UCSD-AML1 (cell line): ENCODE measurements at regions not wholly inside any gene's neighbourhood (a gene's known extent, or its start where the extent isn't known, plus 50 kb on each side); places are given as distances from the start of the nearest gene placed in this dataset.

Source experiments
- DNase-seq: peaks from one replicate; lab custom pipeline; 2025; ENCODE audit not compliant: unreplicated experiment; lab: John Stamatoyannopoulos, UW

GRCh38 chr15:70257047-70257446 lies 159.3 kb upstream of the TLE3 start:
- DNase-seq: no peak

GRCh38 chr15:70254311-70254869 lies 156.7 kb upstream of the TLE3 start:
- DNase-seq: no peak

- no peak for DNase-seq
Measured at GRCh38 chr15:70253461-70254156, 155.9 kb upstream of the TLE3 start.

- no peak for DNase-seq
Measured at GRCh38 chr15:70252951-70253320, 155.2 kb upstream of the TLE3 start.

GRCh38 chr15:70252056-70252950 lies 154.6 kb upstream of the TLE3 start:
- DNase-seq: no peak

GRCh38 chr15:70251246-70251990 lies 153.7 kb upstream of the TLE3 start:
- DNase-seq: no peak

DNA sequence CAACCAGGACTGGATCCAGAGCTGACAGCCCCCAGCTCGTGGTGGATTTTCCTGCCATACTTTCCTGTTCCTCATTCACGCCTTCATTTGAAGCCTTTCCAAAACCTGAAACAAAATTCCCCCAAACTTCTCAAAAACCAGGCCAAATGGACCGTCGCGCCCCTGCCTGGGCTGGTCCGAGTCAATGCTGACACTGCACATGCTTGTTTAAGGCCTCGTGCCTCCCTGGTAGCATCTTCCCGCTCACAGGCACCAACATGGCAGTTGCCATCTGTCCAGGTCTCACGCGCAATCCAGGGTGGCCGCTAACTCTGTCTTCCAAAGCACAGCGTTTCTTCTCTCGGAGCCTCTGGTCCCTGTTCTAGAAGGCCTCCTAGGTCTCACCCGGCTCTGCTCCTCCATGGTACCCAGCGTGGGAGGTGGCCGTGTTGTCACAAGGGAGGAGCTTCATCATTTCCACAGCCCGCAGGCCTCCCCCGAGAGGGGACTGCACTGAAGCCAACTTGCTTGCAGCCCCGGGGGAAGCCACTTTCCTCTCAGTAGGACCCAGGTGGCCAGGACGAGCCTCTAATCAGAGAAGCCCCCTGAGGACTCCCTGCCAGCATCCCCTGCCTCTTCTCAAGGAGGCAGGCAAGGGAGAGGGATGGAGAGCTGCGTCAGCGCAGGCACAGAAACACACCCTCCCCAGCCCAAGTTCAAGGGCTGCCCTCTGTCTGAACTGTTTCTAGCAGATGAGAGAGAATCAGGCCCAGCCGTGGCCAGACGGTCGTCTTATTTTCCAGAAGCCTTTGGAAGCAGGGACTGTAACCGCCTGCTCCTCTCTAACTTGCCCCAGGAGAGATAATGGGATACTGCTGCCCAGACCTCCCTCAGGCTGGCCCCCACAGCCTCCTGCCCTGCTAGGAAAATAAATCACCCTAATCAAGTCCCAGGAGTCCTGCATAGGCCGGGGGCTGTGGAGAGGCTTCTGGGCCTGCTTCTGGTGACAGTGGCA lies 152.8 kb upstream of the TLE3 start:
- no peak for DNase-seq

- no peak for DNase-seq
Measured at GRCh38 chr15:70249616-70250015, 151.9 kb upstream of the TLE3 start.

- DNase-seq: peak; percentile 47
Measured at GRCh38 chr15:70248116-70249025, 150.7 kb upstream of the TLE3 start.

GRCh38 chr15:70247281-70247680 lies 149.6 kb upstream of the TLE3 start:
- DNase-seq: no peak

DNA sequence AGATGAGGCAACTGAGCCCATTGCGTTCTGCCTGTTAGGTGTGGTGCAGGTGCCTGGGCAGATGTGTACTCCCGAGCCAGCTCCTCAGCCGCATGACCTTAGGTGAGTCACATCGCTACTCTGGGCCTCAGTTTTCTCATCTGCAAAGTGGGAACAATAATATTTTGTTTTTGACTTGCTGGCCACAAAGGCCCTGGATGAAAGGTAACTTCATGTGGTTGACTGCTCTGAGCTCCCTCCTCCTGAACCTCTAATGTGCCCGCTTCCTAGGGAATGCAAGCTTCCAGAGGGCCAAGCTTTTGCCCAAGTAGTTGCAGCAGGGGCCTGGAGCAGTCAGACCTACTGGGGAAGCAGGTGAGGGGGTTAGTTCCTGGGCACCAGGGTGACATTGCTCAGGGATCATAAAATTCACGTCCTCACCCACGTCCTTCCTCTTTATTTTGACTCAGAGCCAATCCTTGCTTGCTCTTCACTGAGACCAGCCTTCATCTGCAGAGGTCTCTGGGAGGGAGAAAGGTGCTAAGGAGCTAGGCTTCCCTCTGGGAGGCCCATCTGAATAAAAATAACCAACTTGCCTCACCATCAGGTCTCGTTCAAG lies 149.0 kb upstream of the TLE3 start:
- no peak for DNase-seq

- no peak for DNase-seq
Measured at GRCh38 chr15:70245932-70246622, 148.4 kb upstream of the TLE3 start.

- DNase-seq: no peak
Measured at GRCh38 chr15:70244978-70245542, 147.3 kb upstream of the TLE3 start.

- DNase-seq: no peak
Measured at GRCh38 chr15:70243686-70244540, 146.2 kb upstream of the TLE3 start.

DNA sequence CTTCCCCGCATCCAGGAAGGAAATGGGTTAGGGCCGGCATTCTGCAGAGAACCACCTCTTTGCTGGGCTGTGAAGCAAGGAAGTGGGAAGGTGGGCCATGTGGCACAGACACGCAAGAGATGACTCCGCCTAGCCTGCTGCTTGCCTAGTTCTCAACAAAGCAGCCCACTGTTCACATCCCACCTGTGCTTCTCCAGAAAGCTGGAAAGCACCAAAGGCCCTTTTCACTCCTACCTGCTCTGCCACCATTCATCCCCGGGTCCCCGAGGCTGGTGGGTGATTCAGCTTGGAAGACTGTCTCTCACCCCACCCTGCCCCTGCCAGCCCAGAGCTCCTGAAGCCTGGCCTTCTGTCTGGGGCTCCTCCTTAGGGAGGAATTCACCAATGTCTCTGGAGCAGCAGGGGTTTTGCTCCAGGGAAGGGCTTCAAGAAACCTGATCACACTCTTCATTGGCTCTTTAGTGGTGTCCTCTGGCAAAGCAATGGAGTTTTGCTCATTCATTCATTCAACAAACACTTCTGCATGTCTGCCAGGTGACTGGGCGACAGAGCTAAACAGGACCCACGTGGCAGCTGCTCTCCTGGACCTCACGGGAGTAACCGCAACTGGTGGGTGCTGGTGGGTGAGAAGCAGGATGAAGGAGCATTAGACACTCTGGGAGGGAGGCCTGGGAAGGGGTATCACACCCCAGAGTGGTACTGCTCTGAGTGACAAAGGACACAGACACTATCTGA lies 145.4 kb upstream of the TLE3 start:
- peak; percentile 59 for DNase-seq
